ENCODE measurements at regions not wholly inside any gene's neighbourhood (a gene's known extent, or its start where the extent isn't known, plus 50 kb on each side); places are given as distances from the start of the nearest gene placed in this dataset.
"Not testable (repeated sequence)": the region's sequence is repeated elsewhere in the genome, so short reads cannot be mapped to it uniquely, and the experiment has no call there.

DNA sequence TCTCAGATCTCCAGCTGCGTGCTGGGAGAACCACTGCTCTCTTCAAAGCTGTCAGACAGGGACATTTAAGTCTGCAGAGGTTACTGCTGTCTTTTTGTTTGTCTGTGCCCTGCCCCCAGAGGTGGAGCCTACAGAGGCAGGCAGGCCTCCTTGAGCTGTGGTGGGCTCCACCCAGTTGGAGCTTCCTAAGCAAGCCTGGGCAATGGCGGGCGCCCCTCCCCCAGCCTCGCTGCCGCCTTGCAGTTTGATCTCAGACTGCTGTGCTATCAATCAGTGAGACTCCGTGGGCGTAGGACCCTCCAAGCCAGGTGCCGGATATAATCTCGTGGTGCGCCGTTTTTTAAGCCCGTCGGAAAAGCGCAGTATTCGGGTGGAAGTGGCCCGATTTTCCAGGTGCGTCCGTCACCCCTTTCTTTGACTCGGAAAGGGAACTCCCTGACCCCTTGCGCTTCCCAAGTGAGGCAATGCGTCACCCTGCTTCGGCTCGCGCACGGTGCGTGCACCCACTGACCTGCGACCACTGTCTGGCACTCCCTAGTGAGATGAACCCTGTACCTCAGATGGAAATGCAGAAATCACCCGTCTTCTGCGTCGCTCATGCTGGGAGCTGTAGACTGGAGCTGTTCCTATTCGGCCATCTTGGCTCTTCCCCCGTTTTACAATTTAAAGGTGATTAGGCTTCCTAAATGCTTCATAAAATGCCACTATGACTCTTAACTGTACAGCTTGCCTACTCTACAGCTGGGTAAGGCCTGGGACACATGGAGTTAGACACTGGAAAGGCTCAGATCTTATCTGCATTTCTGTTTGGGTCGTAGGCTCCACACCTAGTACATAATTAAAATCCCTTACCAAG is 115.7 kb upstream of the PMCH start:
- FAIRE-seq; H3K4me1 ChIP-seq (replicated peaks in 1 of 2; ENCODE audit: control insufficient read depth in 2 of 2, insufficient read depth in 2 of 2, low read length in 2 of 2); CTCF ChIA-PET (ENCODE audit: low intra/inter-chr PET ratio); intact Hi-C loops (cut with micrococcal nuclease); in situ Hi-C loops (cut with MboI); H3K9me1 ChIP-seq (ENCODE audit: control insufficient read depth, insufficient read depth, low read length); H3K27me3 ChIP-seq (ENCODE audit: control insufficient read depth in 2 of 2, insufficient read depth in 2 of 2, low read length in 2 of 2); H3K79me2 ChIP-seq (ENCODE audit: control insufficient read depth, insufficient read depth, low read length); H3K36me3 ChIP-seq (ENCODE audit: control insufficient read depth, insufficient read depth, low read length); H3K9me3 ChIP-seq (replicated peaks; ENCODE audit: control insufficient read depth, insufficient read depth, low read depth, low read length); H4K20me1 ChIP-seq (replicated peaks; ENCODE audit: control insufficient read depth, insufficient read depth, low read length); TF ChIP-seq NR2C2 (CRISPR knock-in tag; IDR thresholded peaks at IDR 0.05); NR2C1 (tag; IDR thresholded peaks at IDR 0.05); ATF3 (CRISPR knock-in tag; conservative IDR thresholded peaks at IDR 0.05): not testable (repeated sequence)
- Histone ChIP-seq H3K4me3 (peak overlapping the region; percentile 37), H3K4me2 (ENCODE audit: insufficient read depth, low read length) (peak overlapping the region; percentile 71), H3K27ac (ENCODE audit: extremely low read depth, low read depth, low read length) (peak overlapping the region; percentile 79), H2AFZ (ENCODE audit: low read depth, low read length) (peak overlapping the region; percentile 92), H3K9ac (ENCODE audit: insufficient read depth in 1 of 2, low read depth in 2 of 2, low read length in 2 of 2) (peak overlapping the region; percentile 67 to 82; a peak in 3 of 4 replicates)
- DNase-seq (ENCODE audit: extremely low read depth in 1 of 4, low spot score in 3 of 4) (peak in 1 of 4 experiments; percentile 38), ATAC-seq (peak; percentile 87)
- TSS peak; percentile 72 for BruUV-seq (replicated peaks)
- POLR2A ChIA-PET: interaction anchor here (0.6 to 1.1 kb wide), 3 partner anchors 9 to 1410 kb away, joined by 3 read pairs; no protein-coding TSS in a partner anchor
- 23% methylated on average over 11 of the region's 33 CpGs for WGBS (ENCODE audit: insufficient coverage, low coverage, missing lambda C conversion rate)
- peak; percentile 52; the same call in 1 of the 2 replicates for TF ChIP-seq TAF7 (tag; IDR thresholded peaks at IDR 0.05)
- peak; percentile 49; the same call in 1 of the 2 replicates for TF ChIP-seq POLR2G (IDR thresholded peaks at IDR 0.05; ENCODE audit: low read depth, low read length)
- peak; percentile 42; the same call in 1 of the 2 replicates for TF ChIP-seq NR2C2 (tag; IDR thresholded peaks at IDR 0.05)
- peak; percentile 88; the same call in 1 of the 2 replicates for TF ChIP-seq NFRKB (IDR thresholded peaks at IDR 0.05; ENCODE audit: low read depth)
- 0 out of 2 replicates have a peak, but pooled peaks have one; percentile 33 for TF ChIP-seq ZNF766 (CRISPR knock-in tag; conservative IDR thresholded peaks at IDR 0.05)
- 0 out of 2 replicates have a peak, but pooled peaks have one; percentile 26 for TF ChIP-seq NR2C1 (IDR thresholded peaks at IDR 0.05)
- TF ChIP-seq SMARCE1 (IDR thresholded peaks at IDR 0.05): 0 out of 2 replicates have a peak, but pooled peaks have one; percentile 53
- TF ChIP-seq, protein P1, sequence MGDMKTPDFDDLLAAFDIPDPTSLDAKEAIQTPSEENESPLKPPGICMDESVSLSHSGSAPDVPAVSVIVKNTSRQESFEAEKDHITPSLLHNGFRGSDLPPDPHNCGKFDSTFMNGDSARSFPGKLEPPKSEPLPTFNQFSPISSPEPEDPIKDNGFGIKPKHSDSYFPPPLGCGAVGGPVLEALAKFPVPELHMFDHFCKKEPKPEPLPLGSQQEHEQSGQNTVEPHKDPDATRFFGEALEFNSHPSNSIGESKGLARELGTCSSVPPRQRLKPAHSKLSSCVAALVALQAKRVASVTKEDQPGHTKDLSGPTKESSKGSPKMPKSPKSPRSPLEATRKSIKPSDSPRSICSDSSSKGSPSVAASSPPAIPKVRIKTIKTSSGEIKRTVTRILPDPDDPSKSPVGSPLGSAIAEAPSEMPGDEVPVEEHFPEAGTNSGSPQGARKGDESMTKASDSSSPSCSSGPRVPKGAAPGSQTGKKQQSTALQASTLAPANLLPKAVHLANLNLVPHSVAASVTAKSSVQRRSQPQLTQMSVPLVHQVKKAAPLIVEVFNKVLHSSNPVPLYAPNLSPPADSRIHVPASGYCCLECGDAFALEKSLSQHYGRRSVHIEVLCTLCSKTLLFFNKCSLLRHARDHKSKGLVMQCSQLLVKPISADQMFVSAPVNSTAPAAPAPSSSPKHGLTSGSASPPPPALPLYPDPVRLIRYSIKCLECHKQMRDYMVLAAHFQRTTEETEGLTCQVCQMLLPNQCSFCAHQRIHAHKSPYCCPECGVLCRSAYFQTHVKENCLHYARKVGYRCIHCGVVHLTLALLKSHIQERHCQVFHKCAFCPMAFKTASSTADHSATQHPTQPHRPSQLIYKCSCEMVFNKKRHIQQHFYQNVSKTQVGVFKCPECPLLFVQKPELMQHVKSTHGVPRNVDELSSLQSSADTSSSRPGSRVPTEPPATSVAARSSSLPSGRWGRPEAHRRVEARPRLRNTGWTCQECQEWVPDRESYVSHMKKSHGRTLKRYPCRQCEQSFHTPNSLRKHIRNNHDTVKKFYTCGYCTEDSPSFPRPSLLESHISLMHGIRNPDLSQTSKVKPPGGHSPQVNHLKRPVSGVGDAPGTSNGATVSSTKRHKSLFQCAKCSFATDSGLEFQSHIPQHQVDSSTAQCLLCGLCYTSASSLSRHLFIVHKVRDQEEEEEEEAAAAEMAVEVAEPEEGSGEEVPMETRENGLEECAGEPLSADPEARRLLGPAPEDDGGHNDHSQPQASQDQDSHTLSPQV (IDR thresholded peaks at IDR 0.05): peak; percentile 73
- 0 out of 2 replicates have a peak, but pooled peaks have one; percentile 25 for TF ChIP-seq GATA2 (CRISPR knock-in tag; IDR thresholded peaks at IDR 0.05)
- TF ChIP-seq MNT (conservative IDR thresholded peaks at IDR 0.05): 0 out of 4 replicates have a peak, but pooled peaks of 1 of the 2 experiments have one; percentile 37
- TF ChIP-seq ATF3 (IDR thresholded peaks at IDR 0.05): peak; percentile 26; the same call in 1 of the 2 replicates
- TF ChIP-seq SUPT5H (IDR thresholded peaks at IDR 0.05): 0 out of 2 replicates have a peak, but pooled peaks have one; percentile 30
